GM19452 (cell line): ENCODE measurements at regions not wholly inside any gene's neighbourhood (a gene's known extent, or its start where the extent isn't known, plus 50 kb on each side); places are given as distances from the start of the nearest gene placed in this dataset.

ENCODE experiments used
- ATAC-seq: cut with Tn5 transposase; IDR thresholded peaks from one replicate; pipeline ENCODE4 v1.9.1; 2021; ENCODE audit not compliant: unreplicated experiment

- ATAC-seq: no peak
Observed at GRCh38 chr2:67516362-67516761, 119.2 kb downstream of the ETAA1 start.

GRCh38 chr2:67516899-67517530, 119.9 kb downstream of the ETAA1 start:
- no peak for ATAC-seq

- no peak for ATAC-seq
Observed at GRCh38 chr2:67522148-67522547, 125.0 kb downstream of the ETAA1 start.

DNA sequence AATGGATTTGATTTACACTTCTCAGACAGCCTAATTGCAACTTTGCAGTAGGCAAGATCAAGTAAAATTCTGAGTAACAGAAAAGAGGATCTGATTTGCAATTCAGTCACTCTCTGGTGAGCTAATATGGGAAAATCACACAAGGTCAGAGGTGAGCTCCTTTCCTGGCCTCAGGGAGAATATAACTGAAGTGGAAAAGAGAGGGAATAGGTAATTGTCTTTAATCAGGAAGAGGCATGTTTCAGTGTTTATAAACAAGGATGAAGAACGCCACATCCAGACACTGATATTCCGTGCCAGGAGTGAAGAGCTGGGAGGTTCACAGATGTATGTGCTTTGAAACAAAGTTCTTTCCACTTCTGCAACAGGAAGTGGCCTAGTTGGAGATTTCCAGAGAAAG, 127.1 kb downstream of the ETAA1 start:
- no peak for ATAC-seq

GRCh38 chr2:67524777-67525176, 127.6 kb downstream of the ETAA1 start:
- no peak for ATAC-seq

- ATAC-seq: no peak
Observed at GRCh38 chr2:67526283-67526682, 129.2 kb downstream of the ETAA1 start.

GRCh38 chr2:67528320-67528719, 131.2 kb downstream of the ETAA1 start:
- no peak for ATAC-seq

DNA sequence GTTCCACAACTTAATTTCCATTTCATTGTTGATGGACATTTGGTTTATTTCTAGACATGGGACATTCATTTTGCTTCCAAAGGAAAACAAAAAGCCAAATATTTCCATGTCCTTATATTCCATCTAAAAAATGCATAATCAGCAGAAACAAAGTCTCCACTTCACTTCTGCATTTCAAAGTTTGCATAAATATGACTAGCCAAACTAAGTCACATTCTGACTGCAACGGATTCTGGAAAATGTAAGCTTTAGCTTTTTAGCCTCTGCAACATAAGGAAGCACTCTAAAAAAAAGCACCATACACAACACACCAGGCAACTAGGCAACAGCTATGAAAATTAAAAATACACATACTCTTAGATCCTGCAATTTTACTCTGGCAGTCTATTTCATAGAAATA, 135.3 kb downstream of the ETAA1 start:
- ATAC-seq: no peak

DNA sequence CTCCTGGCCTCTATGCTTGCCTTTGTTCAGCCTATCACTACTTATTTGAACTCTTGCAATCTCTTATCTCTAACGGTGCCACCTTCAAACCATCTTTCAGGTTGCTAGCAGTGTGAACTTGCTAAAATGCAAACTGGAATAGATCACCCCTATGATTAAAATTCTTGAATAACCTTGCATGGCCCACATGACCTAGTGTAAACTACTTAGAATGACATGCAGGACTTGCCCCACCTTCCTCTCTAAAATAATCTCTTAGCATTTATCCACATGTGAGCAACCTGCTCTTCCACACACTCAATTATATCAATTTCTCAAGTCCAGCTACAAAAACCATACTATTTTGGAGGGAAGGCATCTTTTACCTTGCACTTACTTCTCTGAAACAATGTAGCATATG, 137.6 kb downstream of the ETAA1 start:
- no peak for ATAC-seq

DNA sequence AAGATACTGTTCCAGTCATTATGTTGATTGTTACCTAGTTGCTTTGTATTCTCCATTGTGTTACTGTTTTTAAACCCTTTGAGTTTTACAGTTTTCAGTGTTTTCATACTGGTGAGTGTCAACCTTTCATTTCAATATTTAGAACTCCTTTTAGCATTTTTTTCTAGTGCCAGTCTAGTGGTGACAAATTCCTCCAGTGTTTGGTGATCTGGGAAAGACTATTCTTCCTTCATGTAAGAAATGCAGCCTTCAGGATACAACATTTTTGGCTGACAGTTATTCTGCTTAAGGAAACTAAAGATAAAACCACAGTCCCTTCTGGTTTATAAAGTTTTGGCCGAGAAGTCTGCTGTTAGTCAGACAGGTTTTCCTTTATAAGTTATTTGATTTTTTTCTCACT, 143.8 kb downstream of the ETAA1 start:
- no peak for ATAC-seq

DNA sequence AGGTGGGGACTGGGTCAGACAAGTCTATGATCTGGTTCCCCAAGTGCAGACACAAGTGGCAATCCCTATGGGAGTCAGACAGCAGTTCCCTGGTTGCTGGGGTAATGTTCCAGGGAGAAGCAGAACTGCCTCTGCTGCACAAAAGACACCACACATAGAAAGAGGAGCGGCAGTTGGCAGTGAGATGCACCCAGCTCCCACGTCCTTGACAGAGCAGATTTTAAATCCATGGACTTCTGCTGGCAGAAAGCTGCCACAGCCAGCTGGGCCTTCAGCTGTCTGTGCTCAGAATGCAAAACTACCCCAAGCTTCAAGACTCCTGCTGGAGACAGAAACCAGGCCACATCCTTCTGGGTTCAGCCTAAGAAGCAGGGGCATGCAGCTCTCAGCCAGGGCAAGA, 147.2 kb downstream of the ETAA1 start:
- no peak for ATAC-seq

GRCh38 chr2:67548317-67549201, 151.4 kb downstream of the ETAA1 start:
- no peak for ATAC-seq

GRCh38 chr2:67559156-67559555, 162.0 kb downstream of the ETAA1 start:
- no peak for ATAC-seq

- ATAC-seq: no peak
Observed at GRCh38 chr2:67560771-67561456, 163.8 kb downstream of the ETAA1 start.

- ATAC-seq: no peak
Observed at GRCh38 chr2:67561457-67561965, 164.4 kb downstream of the ETAA1 start.

- no peak for ATAC-seq
Observed at GRCh38 chr2:67564076-67564475, 166.9 kb downstream of the ETAA1 start.

DNA sequence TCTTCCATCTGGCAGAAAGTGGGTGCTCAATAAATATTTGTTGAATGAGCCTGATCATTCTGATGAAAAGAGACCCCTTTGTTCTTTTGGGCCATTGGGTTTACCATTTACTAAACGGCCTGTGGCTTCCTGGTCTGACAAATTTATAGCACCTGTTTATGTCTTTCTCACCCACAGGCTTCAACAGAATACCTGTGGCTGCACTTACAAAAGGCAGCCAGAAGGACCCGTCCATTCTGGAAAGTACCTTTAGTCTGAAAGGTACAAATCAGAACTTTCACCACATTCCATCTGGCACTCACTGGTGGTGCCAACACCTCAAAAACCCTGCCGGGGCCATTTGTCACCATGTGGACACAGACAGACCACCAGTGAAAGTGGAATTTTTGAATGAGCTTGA, 167.5 kb downstream of the ETAA1 start:
- no peak for ATAC-seq

GRCh38 chr2:67565262-67565661, 168.1 kb downstream of the ETAA1 start:
- ATAC-seq: no peak

DNA sequence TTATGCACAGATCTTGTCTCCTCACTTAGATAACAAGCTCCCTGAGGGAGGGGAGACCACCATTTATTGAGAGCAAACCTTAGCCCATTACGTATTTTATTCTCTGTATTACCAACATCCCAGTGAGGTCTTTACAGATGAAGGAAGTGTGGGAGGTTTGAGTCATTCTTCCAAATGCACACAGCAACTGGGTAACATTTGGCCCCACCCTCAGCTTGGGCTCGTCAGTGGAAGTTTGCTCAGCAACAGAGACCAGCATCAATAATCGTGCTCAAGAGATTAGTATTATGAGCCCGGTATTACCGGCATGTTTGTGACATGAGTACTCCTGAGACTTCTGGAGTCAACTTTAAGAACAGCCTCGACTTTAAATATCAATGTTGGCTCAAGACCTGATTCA, 168.6 kb downstream of the ETAA1 start:
- ATAC-seq: no peak

- ATAC-seq: no peak
Observed at GRCh38 chr2:67566285-67566684, 169.2 kb downstream of the ETAA1 start.

- ATAC-seq: no peak
Observed at GRCh38 chr2:67566958-67567635, 170.0 kb downstream of the ETAA1 start.
